Left ventricle myocardium superior (tissue), 1 donor: ENCODE measurements at regions not wholly inside any gene's neighbourhood (a gene's known extent, or its start where the extent isn't known, plus 50 kb on each side); places are given as distances from the start of the nearest gene placed in this dataset.

Experiments
- ATAC-seq: fragments of 200-7000 bp; cut with Tn5 transposase; one replicate; pipeline ENCODE4 v1.9.1; 2020; ENCODE audit warnings: mild to moderate bottlenecking, moderate library complexity
- DNase-seq: peaks from one replicate; pipeline ENCODE4 v3.0.0-alpha.2; 2020
- intact Hi-C: fragments of 100-400 bp; cut with micrococcal nuclease; formaldehyde crosslinking; loops from one replicate; pipeline ENCODE4 v1.11.0; 2022
- donor health status: DM: no; HTN: yes; CAD: no; lungs with severe emphysema.

DNA sequence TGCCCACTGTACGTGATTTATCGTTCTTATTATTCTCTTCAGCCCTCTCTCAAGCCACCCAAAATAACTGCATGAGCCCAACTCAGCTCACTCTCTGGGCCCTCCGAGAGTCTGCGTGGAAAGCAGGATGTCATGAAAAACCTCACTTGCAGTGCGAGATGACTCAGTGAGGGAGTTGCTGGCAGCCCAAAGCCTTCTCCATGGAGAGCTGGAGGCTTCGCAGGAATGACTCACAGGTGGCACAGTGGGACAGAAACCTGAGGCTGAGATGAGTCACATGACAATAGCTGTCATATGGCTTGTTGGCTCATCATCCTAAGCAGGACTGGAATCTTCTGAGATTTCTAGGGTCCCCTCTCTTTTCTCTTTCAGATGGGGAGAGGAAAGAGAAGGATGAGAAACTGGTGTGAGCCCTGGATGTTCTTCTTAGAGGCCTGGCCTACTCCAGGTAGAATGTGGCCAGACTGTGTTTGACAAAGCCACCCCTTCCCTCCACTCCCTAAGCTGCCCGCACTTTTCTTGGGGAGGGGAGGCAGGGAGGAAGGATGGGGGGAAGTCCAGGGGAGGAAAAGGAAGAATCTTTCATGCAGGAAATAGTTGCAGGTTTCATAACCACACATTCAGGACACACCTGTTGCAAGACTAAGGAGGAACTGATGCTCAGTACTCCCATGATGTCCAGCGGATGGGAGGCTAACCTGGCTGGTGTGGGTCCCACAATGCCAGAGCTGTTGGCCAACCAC lies 160.6 kb upstream of the RPL38 start:
- intact Hi-C loops = no loop called here
- ATAC-seq (no peak), DNase-seq (no peak)

DNA sequence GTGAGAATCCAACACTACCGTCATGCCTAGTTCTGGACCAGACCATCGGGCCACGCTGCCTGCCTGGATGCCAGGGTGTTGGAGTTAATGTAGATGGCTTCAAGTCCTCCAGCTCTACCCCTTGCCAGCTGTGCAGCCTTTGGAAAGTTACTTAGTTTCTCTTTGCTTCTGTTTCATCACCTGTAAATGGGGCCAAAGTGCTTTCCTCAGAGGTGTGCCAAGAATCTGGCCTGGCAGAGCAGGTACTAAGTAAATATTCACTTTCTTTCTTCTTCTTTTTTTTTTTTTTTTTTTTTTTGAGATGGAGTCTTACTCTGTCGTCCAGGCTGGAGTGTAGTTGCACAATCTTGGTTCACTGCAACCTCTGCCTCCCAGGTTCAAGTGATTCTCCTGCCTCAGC lies 159.5 kb upstream of the RPL38 start:
- ATAC-seq (no peak), DNase-seq (no peak)
- intact Hi-C loops = no loop called here

DNA sequence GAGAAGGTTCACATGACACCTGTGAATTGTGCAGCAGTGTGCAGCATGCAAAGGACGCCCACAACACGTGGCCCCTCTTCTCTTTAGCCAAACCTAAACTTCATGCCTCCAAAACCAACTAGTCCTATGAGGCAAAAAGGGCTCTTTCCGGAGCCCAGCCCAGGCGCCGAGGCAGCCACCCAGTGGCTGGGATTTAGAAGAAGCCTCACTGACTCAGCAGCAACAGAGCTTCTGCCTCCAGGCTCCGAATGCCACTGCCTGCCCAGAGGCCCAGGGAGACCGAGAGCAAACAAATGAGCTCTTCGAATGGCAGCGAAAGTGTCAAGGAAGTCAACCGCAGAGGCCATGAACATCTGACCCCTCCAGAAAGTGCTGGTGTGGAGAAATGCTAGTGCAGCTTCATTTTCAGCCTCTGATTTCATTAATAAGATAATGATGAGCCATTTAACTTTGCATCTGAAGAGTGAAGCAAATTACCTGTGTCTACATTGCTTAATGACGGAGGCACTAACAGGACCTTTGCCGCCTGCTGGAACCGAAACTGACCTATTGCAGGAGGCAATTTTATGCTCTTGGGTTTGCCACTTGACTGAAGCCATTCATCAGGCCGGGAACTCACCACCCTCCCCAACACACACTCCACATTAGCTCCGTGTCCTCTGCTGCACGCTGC lies 157.7 kb upstream of the RPL38 start:
- DNase-seq (no peak), ATAC-seq (no peak)
- intact Hi-C loops = no loop called here

DNA sequence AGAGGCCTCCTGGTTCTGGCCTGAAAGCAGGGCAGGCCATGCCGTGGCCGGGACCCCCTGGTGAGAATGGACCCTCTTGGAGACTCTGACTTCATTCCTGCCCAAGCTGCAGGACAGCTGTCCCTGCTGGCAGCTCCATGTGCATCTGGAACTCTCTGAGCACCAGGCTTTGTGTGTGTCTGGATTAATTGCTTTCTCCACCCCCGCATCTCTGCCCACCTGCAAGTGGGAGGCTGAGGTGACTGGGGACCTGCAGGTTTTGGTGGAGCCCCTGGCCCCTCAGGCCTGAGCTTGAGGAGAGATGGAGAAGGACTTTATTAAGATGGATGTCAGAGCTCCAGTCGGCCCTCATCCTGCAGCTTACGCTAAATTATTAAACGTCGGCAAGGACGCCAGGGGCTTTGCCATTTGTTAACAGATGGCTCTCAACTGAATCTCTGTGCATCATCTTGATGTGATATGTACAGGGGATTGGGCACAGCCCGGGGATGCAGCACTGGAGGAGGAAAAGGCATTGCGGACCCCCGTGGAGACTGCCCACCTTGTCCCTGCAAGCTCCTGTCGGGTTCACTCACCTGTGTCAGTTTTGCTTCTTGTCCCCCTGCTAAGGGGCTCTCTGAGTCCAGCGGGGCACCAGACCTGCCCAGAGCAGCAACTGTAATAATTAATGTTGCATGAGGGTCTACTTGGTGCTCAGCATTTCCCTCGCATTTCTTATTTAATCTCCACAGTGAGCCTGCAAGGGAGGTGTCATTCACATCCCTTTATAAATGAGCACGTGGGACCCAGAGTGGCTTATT lies 154.1 kb upstream of the RPL38 start:
- intact Hi-C loops = no loop called here
- ATAC-seq (no peak), DNase-seq (no peak)

DNA sequence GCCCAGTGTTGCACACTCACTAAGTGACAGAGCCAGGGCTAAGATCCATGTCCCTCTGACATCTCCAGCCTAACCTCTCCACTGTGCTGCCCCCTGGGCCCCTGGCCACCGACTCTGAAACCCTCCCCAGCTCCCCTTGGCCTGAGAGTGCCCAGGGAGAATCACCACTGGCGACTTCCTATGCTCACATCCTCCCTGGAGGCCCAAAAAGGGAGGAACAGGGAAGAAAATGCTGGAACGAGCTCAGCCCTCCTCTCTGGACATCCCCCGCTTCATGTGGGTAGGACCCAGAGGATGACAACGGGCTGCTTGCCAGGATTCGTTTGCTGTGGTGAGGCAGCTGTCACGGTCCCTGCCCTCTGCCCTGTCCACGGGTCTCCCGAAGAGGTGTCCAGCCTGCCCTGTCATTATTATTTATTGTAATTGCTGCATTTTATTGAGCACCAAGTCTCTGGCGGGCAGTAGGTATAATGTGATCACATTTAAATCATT lies 153.5 kb upstream of the RPL38 start:
- ATAC-seq (no peak), DNase-seq (no peak)
- intact Hi-C loops = no loop called here

DNA sequence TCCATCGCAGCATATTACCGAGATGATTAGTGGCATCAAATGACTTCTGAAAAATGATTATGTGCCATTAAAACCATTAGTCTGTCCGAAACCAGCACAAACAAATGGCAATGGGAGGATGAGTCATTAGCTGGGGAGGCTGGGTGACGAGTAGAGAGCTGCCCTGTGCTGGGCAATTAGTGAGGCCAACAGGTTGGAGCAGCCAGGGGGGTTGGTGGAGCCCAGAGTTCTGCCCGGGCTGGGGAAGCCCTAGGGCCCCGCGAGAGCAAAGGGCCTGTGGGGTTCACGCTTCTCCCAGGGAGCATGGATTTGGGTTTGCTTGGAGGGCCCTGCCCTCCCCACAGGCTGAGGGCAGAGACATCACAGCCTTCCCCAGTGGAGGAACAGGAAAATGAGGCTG lies 152.1 kb upstream of the RPL38 start:
- intact Hi-C loops = no loop called here
- DNase-seq = no peak
- no peak for ATAC-seq

DNA sequence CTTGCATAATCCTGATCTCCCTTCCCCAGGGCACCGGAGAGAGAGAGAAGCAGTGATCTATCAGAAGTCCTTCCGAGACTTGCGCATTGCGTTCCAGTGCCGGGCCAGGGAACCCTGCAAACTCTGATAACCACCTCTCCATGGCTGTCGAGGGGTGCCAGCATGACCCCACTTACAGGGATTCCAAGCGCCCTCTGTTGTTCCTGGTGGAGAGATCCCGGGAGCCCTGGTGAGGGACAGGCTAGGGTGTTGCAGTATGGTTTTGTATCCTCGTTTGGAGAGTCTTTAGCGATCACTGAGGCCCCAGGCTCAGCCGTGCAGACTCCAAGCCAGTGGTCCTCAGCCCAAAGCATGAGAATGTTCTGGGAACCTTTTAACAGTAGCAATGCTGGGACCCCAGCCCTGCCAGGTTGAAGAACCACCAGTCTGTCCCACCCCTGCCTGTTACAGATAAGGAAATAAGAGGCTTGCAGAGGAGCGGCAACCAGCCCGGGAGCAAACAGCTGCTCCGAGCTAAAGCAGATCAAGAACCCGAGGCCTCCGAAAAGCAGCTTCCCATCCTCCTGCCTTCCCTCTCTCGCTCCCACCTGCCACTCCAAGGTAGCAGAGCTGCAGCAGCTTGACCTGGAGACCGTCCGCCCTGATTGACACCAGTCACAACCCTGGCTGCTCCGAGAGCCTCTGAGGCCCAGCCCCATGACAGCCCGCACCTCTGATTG lies 150.3 kb upstream of the RPL38 start:
- no peak for DNase-seq
- no peak for ATAC-seq
- intact Hi-C loops = no loop called here

DNA sequence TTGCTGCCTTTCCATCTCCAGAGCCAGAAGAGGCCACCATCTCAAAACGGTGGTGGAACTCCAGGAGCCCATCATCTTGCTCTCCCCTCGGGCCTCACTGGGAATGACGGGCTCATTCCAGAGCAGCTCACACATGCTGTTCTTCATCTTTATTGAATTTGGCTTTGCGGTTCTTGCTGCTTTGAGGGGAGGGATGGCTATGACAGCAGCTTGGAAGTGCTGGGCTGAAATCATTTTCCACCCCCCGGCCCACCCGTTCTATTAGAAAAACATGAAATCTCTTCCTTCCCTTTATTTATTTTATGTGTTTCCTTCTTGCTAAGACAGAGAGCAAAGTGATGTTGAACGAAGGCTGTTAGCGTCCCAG lies 149.8 kb upstream of the RPL38 start:
- DNase-seq (no peak), ATAC-seq (no peak)
- intact Hi-C loops = no loop called here

DNA sequence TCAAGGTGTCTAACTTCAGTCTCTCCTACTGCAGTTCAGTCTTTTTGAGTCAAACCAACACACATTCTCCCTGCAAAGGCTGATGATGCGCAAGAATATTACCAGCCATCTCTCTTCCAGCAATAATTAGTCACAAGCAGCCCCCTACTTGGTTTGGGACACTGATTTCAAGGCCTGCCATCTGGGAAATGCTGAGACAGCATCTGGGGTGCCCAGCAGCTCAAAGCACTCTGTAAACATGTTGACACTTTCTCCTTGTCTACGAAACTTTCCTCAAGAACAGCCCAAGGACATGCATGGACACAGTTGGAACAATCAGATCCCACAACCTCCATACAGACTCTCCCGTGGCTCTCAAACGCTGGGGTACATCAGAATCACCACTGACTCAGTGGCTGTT lies 149.2 kb upstream of the RPL38 start:
- intact Hi-C loops = no loop called here
- DNase-seq (no peak), ATAC-seq (no peak)

DNA sequence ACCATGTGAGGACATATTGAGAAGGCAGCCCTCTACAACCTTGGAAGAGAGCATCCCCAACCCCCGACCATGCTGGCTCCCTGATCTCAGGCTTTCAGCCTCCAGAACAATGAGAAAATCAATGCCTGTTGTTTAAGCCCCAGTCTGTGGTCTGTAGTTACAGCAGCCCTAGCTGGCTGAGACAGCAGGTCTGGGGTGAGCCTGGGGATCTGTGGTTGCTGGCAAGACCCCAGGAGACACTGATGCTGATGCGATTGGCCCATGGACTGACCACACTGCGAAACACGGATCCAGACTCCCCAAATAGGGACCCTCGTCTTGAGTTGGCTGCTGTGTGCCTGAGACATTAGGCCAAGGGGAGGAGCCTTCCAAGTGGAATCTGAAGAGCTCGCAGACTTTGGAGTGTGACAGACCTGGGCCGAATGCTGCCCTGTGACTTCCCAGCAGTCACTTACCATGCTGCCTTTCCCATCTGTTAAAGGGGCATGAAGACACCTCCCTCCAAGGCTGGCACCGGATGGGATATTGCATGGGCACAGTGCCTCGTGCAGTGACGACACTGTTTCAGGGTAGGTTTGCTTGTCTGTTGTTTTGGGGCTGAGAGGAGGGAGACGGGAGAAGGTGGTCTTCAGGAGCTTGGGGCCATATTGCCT lies 147.8 kb upstream of the RPL38 start:
- no peak for ATAC-seq
- intact Hi-C loops = no loop called here

DNA sequence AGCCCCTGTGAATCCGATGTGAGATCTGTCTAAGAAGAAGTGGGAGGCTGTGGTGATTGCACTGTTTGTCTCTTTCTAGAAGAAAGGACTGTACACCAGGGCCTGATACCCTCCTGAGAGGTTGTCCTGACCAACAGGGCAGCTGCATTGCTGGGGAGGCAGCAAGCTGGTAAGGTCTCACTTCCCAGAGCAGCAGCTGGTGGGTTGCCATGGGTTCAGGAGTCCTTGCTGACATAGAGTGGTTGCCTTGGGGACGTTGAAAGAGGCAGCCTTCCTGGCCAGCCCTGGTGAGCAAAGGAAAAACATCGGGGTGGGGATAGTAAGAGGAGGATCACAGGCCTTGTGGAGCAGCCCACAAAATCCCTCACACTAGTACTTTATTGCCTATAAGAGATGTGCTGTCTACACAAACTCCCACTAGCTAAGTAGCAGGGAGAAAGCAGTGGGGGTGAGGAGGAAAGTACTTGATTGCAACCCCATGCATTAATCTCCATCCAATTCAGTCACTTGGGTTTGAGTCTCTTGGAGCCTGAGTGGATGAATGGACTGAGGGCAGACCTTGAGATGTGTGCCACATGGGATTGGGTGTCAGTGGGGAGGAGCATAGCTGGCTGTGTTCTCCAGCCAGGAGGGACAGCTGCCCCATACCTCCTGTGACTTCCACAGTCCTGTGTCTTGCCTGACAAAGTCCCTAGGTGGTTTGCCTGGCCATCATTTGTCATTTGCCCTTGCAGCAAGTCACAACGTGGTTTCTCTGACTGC lies 143.8 kb upstream of the RPL38 start:
- DNase-seq (no peak), ATAC-seq (no peak)
- intact Hi-C loops = no loop called here

More for the DNA sequence above, 147.8 kb upstream of the RPL38 start:
- DNase-seq = no peak

DNA sequence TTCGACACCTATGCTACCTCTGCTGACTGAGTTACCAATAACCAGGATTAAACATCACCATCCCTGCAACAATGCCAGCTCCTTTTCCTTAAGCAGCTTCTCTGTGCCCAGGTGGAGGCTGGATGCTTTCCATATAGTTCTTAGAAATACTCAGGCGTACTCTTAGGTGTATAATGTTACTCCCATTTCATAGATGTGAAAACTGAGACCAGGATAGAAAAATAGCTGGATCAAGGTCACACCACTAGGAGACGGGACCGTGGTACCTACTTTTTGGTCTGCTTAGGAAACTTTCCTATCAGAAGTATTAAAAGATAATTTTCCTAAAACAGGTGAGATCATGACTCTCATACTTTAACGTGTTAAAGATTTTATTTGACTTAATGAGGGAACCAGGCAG lies 141.7 kb upstream of the RPL38 start:
- intact Hi-C loops = no loop called here
- DNase-seq (no peak), ATAC-seq (no peak)

DNA sequence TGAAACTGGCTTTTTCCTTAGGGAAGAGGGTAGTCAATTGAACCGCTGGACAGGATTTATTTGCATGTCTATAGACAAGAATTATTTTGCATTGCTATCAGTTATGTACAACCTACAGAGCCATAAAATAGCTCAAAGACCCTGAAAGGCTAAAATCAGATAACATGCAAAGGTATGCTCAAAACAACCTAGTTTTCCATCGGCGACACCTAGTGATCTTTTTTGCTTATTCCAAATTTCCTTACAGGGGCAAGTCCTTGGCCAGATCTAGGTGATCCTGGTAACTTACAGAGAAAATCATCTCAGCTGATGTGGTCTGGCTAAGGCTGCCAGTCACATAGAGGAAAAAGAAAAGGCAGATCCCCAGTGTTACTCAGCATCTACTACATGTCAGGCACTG lies 141.2 kb upstream of the RPL38 start:
- intact Hi-C loops = no loop called here
- DNase-seq (no peak), ATAC-seq (no peak)

DNA sequence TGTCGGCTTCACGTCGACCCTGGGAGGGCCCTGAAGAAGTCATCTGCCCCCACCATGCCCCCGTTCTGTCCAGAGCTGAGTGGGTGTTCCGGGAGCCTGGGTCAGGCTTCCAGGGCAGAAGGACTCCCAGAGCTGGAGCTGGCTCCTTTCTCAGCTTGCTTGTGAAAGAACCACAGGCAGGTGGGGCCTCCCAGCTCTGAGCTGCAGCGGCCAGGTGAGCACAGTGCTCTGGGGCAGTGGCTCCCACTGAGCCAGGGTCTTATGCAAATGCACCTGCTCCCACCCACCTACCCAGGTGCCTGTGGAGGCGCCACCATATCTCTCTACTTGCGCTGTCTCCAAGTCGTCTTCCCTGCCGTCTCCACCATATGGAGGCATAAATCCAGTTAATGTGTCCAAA lies 140.0 kb upstream of the RPL38 start:
- DNase-seq = no peak
- intact Hi-C loops = no loop called here
- no peak for ATAC-seq

DNA sequence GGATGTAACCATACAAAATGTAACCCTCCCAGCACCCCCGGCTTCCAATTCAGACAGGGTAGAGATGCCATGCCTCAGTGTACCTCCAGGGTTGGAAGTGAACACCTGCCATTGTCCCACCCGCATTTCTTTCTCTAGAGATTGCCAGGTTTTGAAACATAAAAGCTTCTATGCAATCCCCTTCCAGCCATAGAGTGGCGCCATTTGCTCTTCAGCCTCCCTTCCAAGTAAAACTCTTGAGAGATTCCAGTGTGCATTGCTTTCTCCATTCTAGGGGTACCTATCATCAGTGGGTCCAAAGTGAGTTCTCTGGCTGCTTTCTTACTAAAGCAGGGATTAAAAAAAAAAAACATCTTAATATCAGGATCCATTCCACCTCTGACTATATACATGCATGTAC lies 133.1 kb upstream of the RPL38 start:
- no peak for ATAC-seq
- DNase-seq = no peak
- intact Hi-C loops = no loop called here

DNA sequence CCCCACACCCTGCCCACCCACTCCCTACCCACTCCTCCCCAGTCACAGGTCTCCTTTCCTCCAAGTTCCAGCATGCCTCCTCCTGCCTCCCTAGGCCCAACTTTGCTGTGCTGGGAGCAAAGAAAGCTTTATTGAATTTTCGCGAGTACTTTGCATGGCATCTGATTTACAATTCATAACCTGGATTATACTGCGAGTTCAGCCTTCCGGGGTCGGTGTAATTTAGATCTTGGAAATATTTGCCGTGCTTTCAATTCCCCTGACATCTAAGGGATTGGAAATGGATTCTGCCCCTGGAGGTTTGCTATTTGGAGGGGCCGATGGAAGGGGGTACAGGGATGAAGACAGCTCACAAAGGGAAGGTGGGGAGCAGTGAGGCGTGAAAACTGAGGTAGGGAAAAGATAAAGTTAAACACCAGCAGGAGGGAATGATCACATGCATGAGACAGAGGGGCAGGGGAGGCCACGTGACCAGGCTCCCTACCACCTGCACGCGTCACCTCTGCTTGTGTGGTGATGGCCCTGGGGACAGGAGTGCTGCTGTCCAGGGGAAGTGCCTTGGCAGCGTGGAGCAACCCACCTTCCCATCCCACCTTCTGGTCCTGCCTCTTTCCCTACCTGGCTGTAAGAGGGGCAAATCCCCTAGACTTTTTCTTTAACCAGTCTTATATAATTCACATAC lies 132.3 kb upstream of the RPL38 start:
- ATAC-seq (no peak), DNase-seq (no peak)
- intact Hi-C loops = no loop called here

DNA sequence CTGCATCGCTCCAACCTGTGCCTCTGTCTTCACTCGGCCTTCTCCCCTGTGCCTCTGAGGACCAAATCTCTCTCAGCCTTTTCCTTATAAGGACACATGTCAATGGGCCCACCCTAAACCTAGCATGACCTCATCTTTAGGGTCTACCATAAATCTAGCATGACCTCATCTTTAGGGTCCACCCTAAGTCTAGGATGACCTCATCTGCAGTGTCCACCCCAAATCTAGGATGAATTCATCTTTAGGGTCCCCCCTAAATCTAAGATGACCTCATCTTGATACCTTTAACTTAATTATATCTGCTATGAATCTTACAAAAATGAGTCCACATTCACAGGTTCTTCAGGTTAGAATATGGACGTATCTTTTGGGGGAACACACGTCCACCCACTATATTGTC lies 131.1 kb upstream of the RPL38 start:
- DNase-seq (no peak), ATAC-seq (no peak)
- intact Hi-C loops = no loop called here

DNA sequence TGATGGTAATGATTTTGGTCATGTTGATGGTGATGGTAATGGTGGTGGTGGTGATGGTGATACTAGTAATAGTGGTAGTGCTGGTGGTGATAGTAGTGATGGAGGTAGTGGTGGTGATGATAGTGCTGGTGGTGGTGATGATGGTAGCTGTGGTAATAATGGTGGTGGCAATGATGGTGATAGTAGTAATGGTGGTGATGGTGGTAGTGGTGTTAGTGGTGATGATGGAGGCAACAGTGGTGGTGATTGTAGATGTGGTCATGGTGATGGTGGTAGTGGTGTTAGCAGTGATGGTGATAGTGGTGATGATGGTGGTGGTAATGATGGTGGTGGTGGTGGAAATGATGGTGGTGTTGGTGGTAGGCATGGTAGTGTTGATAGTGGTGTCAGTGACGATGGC lies 127.0 kb upstream of the RPL38 start:
- intact Hi-C loops = no loop called here
- ATAC-seq (no peak), DNase-seq (no peak)
